DND-41 (cell line): ENCODE measurements at regions not wholly inside any gene's neighbourhood (a gene's known extent, or its start where the extent isn't known, plus 50 kb on each side); places are given as distances from the start of the nearest gene placed in this dataset.

Experiments used
- ATAC-seq: fragments of 200-7000 bp; cut with Tn5 transposase; 3 replicates; pipeline ENCODE4 v1.9.1; 2021; ENCODE audit warnings: low read depth; ENCODE audit not compliant: insufficient read depth
- DNase-seq: peaks from one replicate; pipeline ENCODE4 v3.0.0-alpha.2; 2020
- H2AFZ ChIP-seq: 2 replicates; pipeline ENCODE4 v1.6.0; 2012; ENCODE audit warnings: low read depth, low read length
- H3K27ac ChIP-seq: 2 replicates; pipeline ENCODE4 v1.5.1; 2012; ENCODE audit warnings: low read length, inconsistent platforms
- H3K27me3 ChIP-seq: fragments of 200-600 bp; sonication (generic); 2 replicates; pipeline ENCODE4 v1.6.0; 2012; ENCODE audit warnings: low read length, mild to moderate bottlenecking, inconsistent platforms; ENCODE audit not compliant: insufficient read depth, poor library complexity
- H3K36me3 ChIP-seq: 2 replicates; pipeline ENCODE4 v1.5.1; 2012; ENCODE audit warnings: low read length, inconsistent platforms; ENCODE audit not compliant: insufficient read depth
- H3K4me1 ChIP-seq: 2 replicates; pipeline ENCODE4 v1.5.1; 2012; ENCODE audit warnings: mild to moderate bottlenecking, low read length; ENCODE audit not compliant: insufficient read depth
- H3K4me2 ChIP-seq: 2 replicates; pipeline ENCODE4 v1.6.0; 2012; ENCODE audit warnings: mild to moderate bottlenecking, moderate library complexity, low read length, inconsistent platforms; ENCODE audit not compliant: insufficient read depth
- H3K4me3 ChIP-seq, 2 experiments: fragments of 200-600 bp in 1 of 2; shearing (Covaris generic) in 1 of 2; 2 replicates each; pipeline ENCODE4 v1.5.1; 2012 to 2016; ENCODE audit warnings: inconsistent platforms in 2 of 2, low read length in 2 of 2, mild to moderate bottlenecking in 2 of 2, low read depth in 1 of 2, moderate library complexity in 1 of 2
- H3K79me2 ChIP-seq: 2 replicates; pipeline ENCODE4 v1.6.0; 2012; ENCODE audit warnings: low read length, inconsistent platforms; ENCODE audit not compliant: insufficient read depth
- H3K9ac ChIP-seq: 2 replicates; pipeline ENCODE4 v1.6.0; 2012; ENCODE audit warnings: low read depth, mild to moderate bottlenecking, inconsistent platforms, low read length, moderate library complexity
- H3K9me3 ChIP-seq: 2 replicates; pipeline ENCODE4 v1.5.1; 2012; ENCODE audit warnings: low read length, moderate library complexity, mild to moderate bottlenecking, inconsistent platforms; ENCODE audit not compliant: insufficient read depth, severe bottlenecking
- H4K20me1 ChIP-seq: 2 replicates; pipeline ENCODE4 v1.6.0; 2012; ENCODE audit warnings: low read length; ENCODE audit not compliant: insufficient read depth
- CTCF ChIP-seq: IDR thresholded peaks from 2 replicates; pipeline ENCODE4 v1.5.1; 2012; ENCODE audit warnings: borderline replicate concordance, low read length, moderate library complexity, mild to moderate bottlenecking; ENCODE audit not compliant: poor library complexity, severe bottlenecking; ENCODE audit errors: extremely low read depth
- EZH2 ChIP-seq: IDR thresholded peaks from 3 replicates; pipeline ENCODE4 v1.6.1; 2012; ENCODE audit warnings: borderline replicate concordance, low read depth, mild to moderate bottlenecking, moderate library complexity, low read length, inconsistent platforms; ENCODE audit not compliant: severe bottlenecking

GRCh38 chr19:30704771-30705330 lies 332.7 kb downstream of the ZNF536 start:
- Histone ChIP-seq H3K4me3 (no peak overlapping the region), H3K4me1 (no peaks in the 10 kb centered on the region), H2AFZ (no peak overlapping the region), H3K36me3 (no peaks in the 10 kb centered on the region), H3K9ac (no peak overlapping the region), H3K79me2 (no peaks in the 10 kb centered on the region), H3K4me2 (no peak overlapping the region), H4K20me1 (no peaks in the 10 kb centered on the region), H3K27ac (no peak overlapping the region), H3K27me3 (no peaks in the 10 kb centered on the region), H3K9me3 (no peaks in the 10 kb centered on the region)
- ATAC-seq, result no peak
- DNase-seq, result no peak
- TF ChIP-seq EZH2 (no peak), CTCF (no peak)

DNA sequence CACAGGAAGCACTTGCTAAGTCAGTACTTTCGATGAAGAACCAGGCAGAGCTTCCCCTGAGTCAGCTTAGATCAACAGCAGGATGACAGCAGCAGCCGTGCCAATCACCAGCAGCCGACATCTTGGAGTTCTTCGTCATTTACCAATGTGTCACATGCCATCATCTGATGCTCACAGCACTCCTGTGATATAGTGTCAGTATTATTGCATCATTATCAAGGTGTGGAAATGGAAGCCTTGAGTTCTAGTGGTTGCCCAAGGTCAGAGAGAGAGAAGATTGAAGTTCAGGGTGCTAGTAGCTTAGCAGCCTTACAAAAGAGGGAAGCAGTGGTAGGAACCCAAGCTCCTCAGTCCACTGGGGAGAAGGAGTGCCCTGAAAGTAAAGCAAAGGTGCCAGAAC lies 331.5 kb downstream of the ZNF536 start:
- Histone ChIP-seq H3K36me3 (no peaks in the 10 kb centered on the region), H2AFZ (no peak overlapping the region), H3K4me2 (no peak overlapping the region), H3K4me3 (no peak overlapping the region), H3K79me2 (no peaks in the 10 kb centered on the region), H4K20me1 (no peaks in the 10 kb centered on the region), H3K27me3 (no peaks in the 10 kb centered on the region), H3K27ac (no peak overlapping the region), H3K9ac (no peak overlapping the region), H3K4me1 (no peaks in the 10 kb centered on the region), H3K9me3 (no peaks in the 10 kb centered on the region)
- ATAC-seq, result no peak
- no peak for TF ChIP-seq CTCF
- no peak for TF ChIP-seq EZH2
- DNase-seq, result no peak

- Histone ChIP-seq H4K20me1 (no peaks in the 10 kb centered on the region), H3K4me2 (no peak overlapping the region), H3K9ac (no peak overlapping the region), H3K4me3 (no peak overlapping the region), H3K27me3 (no peaks in the 10 kb centered on the region), H3K9me3 (no peaks in the 10 kb centered on the region), H3K4me1 (no peaks in the 10 kb centered on the region), H3K36me3 (no peaks in the 10 kb centered on the region), H2AFZ (no peak overlapping the region), H3K27ac (no peak overlapping the region), H3K79me2 (no peaks in the 10 kb centered on the region)
- ATAC-seq (no peak), DNase-seq (no peak)
- TF ChIP-seq EZH2 (no peak), CTCF (no peak)
Measured at GRCh38 chr19:30701178-30701577, 329.0 kb downstream of the ZNF536 start.

GRCh38 chr19:30699871-30700280 lies 327.7 kb downstream of the ZNF536 start:
- Histone ChIP-seq H3K4me3 (no peak overlapping the region), H3K9ac (no peak overlapping the region), H3K27me3 (no peaks in the 10 kb centered on the region), H3K79me2 (no peaks in the 10 kb centered on the region), H3K4me2 (no peak overlapping the region), H3K9me3 (no peaks in the 10 kb centered on the region), H3K36me3 (no peaks in the 10 kb centered on the region), H2AFZ (no peak overlapping the region), H3K4me1 (no peaks in the 10 kb centered on the region), H4K20me1 (no peaks in the 10 kb centered on the region), H3K27ac (no peak overlapping the region)
- TF ChIP-seq EZH2 (no peak), CTCF (no peak)
- DNase-seq (no peak), ATAC-seq (no peak)
